GM12878 (cell line): ENCODE measurements at regions not wholly inside any gene's neighbourhood (a gene's known extent, or its start where the extent isn't known, plus 50 kb on each side); places are given as distances from the start of the nearest gene placed in this dataset.

Experiments
- ATAC-seq: fragments of 200-7000 bp; cut with Tn5 transposase; 3 replicates; pipeline ENCODE4 v1.9.1; 2020; ENCODE audit warnings: mild to moderate bottlenecking, moderate library complexity
- BruUV-seq: library from RNA; stranded (reverse); fragments of 400-500 nt; replicated peaks from 2 replicates; lab custom pipeline; 2021; lab: Mats Ljungman, UMichigan
- CTCF ChIA-PET: fragments of 300-600 bp; sonication (Branson Sonifier 250); formaldehyde crosslinking; extraction: SDS; loops from one replicate; lab custom pipeline; 2021; ENCODE audit warnings: inconsistent platforms; lab: Yijun Ruan, JAX
- POLR2A ChIA-PET: fragments of 350-600 bp; formaldehyde crosslinking; extraction: SDS; loops from one replicate; lab custom pipeline; 2021; ENCODE audit warnings: inconsistent platforms; lab: Charles Lee
- RAD21 ChIA-PET: fragments of 300-600 bp; sonication (Branson Sonifier 250); formaldehyde crosslinking; loops from one replicate; lab custom pipeline; 2023; ENCODE audit warnings: antibody characterized with exemption; ENCODE audit not compliant: unreplicated experiment; lab: Charles Lee
- SMC1A ChIA-PET: fragments of 300-600 bp; sonication (Branson Sonifier 250); formaldehyde crosslinking; loops from one replicate; lab custom pipeline; 2023; ENCODE audit not compliant: unreplicated experiment, uncharacterized antibody; lab: Charles Lee
- DNase-seq: peaks from one replicate; pipeline ENCODE4 v3.0.0-alpha.2; 2011; ENCODE audit warnings: low read depth, low spot score
- FAIRE-seq: peaks from 3 replicates; lab custom pipeline; 2011; peaks lifted over from hg19 to GRCh38; lab: Jason Lieb, UNC
- H2AFZ ChIP-seq: 2 replicates; pipeline ENCODE4 v1.6.0; 2011; ENCODE audit warnings: low read depth, low read length, control low read depth; ENCODE audit not compliant: control insufficient read depth
- H3K27ac ChIP-seq: 2 replicates; pipeline ENCODE4 v1.5.1; 2011; ENCODE audit warnings: control low read depth; ENCODE audit not compliant: control insufficient read depth, insufficient read depth
- H3K27me3 ChIP-seq, 2 experiments: replicated peaks in 1 of 2; 2 replicates each; pipeline versions ENCODE4 v1.6.0 to v1.6.1; 2011; ENCODE audit warnings: low read length in 1 of 2; ENCODE audit not compliant: control insufficient read depth in 2 of 2, insufficient read depth in 2 of 2
- H3K36me3 ChIP-seq, 2 experiments: 2 replicates each; pipeline ENCODE4 v1.5.1; 2011; ENCODE audit warnings: low read length in 1 of 2; ENCODE audit not compliant: control insufficient read depth in 2 of 2, insufficient read depth in 2 of 2
- H3K4me1 ChIP-seq: 2 replicates; pipeline ENCODE4 v1.6.1; 2011; ENCODE audit warnings: mild to moderate bottlenecking, low read length, moderate library complexity, mixed read lengths; ENCODE audit not compliant: control insufficient read depth, insufficient read depth
- H3K4me2 ChIP-seq: 2 replicates; pipeline ENCODE4 v1.6.0; 2011; ENCODE audit warnings: control low read depth; ENCODE audit not compliant: control insufficient read depth, insufficient read depth
- H3K4me3 ChIP-seq: fragments of 200-600 bp; sonication (generic); 2 replicates; pipeline ENCODE4 v1.5.1; 2016
- H3K79me2 ChIP-seq: 2 replicates; pipeline ENCODE4 v1.6.0; 2011; ENCODE audit warnings: low read length; ENCODE audit not compliant: control insufficient read depth, insufficient read depth
- H3K9ac ChIP-seq: 2 replicates; pipeline ENCODE4 v1.8.0; 2011; ENCODE audit warnings: low read length, control low read depth, mixed read lengths; ENCODE audit not compliant: control insufficient read depth, insufficient read depth
- H3K9me3 ChIP-seq: replicated peaks from 3 replicates; pipeline ENCODE4 v1.5.1; 2011; ENCODE audit warnings: mild to moderate bottlenecking, low read length; ENCODE audit not compliant: control insufficient read depth, insufficient read depth
- H4K20me1 ChIP-seq: 2 replicates; pipeline ENCODE4 v1.6.0; 2011; ENCODE audit not compliant: control insufficient read depth, insufficient read depth
- E4F1 ChIP-seq: fragments of 450-650 bp; IDR thresholded peaks from 2 replicates; pipeline ENCODE4 v1.6.1; 2018; ENCODE audit warnings: borderline replicate concordance, mild to moderate bottlenecking; ENCODE audit not compliant: partially characterized antibody
- IKZF1 ChIP-seq: fragments of 450-650 bp; conservative IDR thresholded peaks from 2 replicates; pipeline ENCODE4 v1.6.1; 2017; ENCODE audit warnings: antibody characterized with exemption, mild to moderate bottlenecking
- IRF5 ChIP-seq: fragments of 450-650 bp; IDR thresholded peaks from 2 replicates; pipeline ENCODE4 v1.6.1; 2017; ENCODE audit warnings: borderline replicate concordance
- KLF5 ChIP-seq: fragments of 450-650 bp; IDR thresholded peaks from 2 replicates; pipeline ENCODE4 v1.6.1; 2014; ENCODE audit warnings: mild to moderate bottlenecking; ENCODE audit not compliant: partially characterized antibody
- RCOR1 ChIP-seq: conservative IDR thresholded peaks from 2 replicates; pipeline ENCODE4 v1.6.1; 2012; ENCODE audit warnings: low read depth, low read length, improper control_type of control experiment
- USF1 ChIP-seq: IDR thresholded peaks from 2 replicates; pipeline ENCODE4 v1.6.1; 2011; ENCODE audit warnings: borderline replicate concordance, low read depth, mild to moderate bottlenecking, moderate library complexity, mixed read lengths, low read length; ENCODE audit not compliant: insufficient read depth; ENCODE audit errors: extremely low read length
- ZZZ3 ChIP-seq: IDR thresholded peaks from 2 replicates; pipeline ENCODE4 v1.6.1; 2011; ENCODE audit warnings: low read depth; ENCODE audit not compliant: control insufficient read depth, insufficient read length
- WGBS: methylation state at CpG from one replicate; pipeline ENCODE4 v1.1.6; 2016; ENCODE audit warnings: low lambda C conversion rate; ENCODE audit not compliant: insufficient replicate concordance, insufficient coverage; ENCODE audit errors: missing lambda C conversion rate; 5-methylcytosine and 5-hydroxymethylcytosine counted together
- in situ Hi-C: fragments of 300-500 bp; cut with MboI; formaldehyde crosslinking; loops from 9 replicates; pipeline ENCODE4 v1.14.3; 2018; ENCODE audit warnings: mixed read lengths
- intact Hi-C: fragments of 100-400 bp; cut with micrococcal nuclease; formaldehyde crosslinking; loops from one replicate; pipeline ENCODE4 v1.14.2; 2022; ENCODE audit not compliant: unreplicated experiment

DNA sequence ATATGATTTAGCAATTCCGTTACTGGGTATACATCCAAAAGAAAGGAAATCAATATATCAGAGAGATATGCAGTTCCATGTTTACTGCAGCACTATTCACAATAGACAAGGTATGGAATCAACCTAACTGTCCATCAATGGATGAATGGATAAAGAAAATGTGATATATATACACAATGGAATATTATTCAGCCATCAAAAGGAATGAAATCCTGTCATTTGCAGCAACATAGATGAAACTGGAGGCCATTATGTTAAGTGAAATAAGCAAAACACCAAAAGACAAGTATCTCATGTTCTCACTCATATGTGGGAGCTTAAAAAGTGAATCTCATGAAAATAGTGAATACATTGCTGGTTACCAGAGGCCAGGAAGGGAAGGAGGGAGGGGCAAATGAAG, 390.8 kb downstream of the ZFHX3 start:
- FAIRE-seq (no peak), ATAC-seq (no peak), DNase-seq (no peak)
- in situ Hi-C loops, result no loop called here
- no peaks in the 10 kb centered on the region for H3K27me3 ChIP-seq
- no peak for TF ChIP-seq RCOR1
- no peak for TF ChIP-seq IKZF1
- TF ChIP-seq IRF5, result no peak
- no peak for TF ChIP-seq KLF5
- TF ChIP-seq ZZZ3, result no peak
- TF ChIP-seq E4F1, result no peak
- no peak for TF ChIP-seq USF1
- 100% methylated on average over 1 of the region's 1 CpG for WGBS
- ChIA-PET POLR2A (no interaction called here), RAD21 (interaction anchor here (1.1 to 2.5 kb wide), 3 partner anchors 68 to 154 kb away, joined by 3 to 21 read pairs (median 7); no protein-coding TSS in a partner anchor), CTCF (interaction anchor here (2.1 kb wide), 1 partner anchor 154 kb away, joined by 15 read pairs; no protein-coding TSS in a partner anchor), SMC1A (interaction anchor here (1.1 kb wide), 1 partner anchor 191 kb away, joined by 3 read pairs; no protein-coding TSS in a partner anchor)
- peak overlapping the region; percentile 85 for H3K4me2 ChIP-seq
- H3K79me2 ChIP-seq, result peaks cover 22% of the 10 kb centered on the region
- intact Hi-C loops, result loop anchor here (5.0 kb wide), 1 partner anchor 65 kb away; no protein-coding TSS in a partner anchor
- H4K20me1 ChIP-seq, result no peaks in the 10 kb centered on the region
- no peak overlapping the region for H3K4me3 ChIP-seq
- no peak overlapping the region for H3K9ac ChIP-seq
- BruUV-seq, result no TSS peak
- H2AFZ ChIP-seq, result no peak overlapping the region
- no peaks in the 10 kb centered on the region for H3K36me3 ChIP-seq
- H3K4me1 ChIP-seq, result peaks cover 24% of the 10 kb centered on the region
- H3K9me3 ChIP-seq, result peaks cover 17% of the 10 kb centered on the region
- H3K27ac ChIP-seq, result no peak overlapping the region
